ENCODE measurements at regions not wholly inside any gene's neighbourhood (a gene's known extent, or its start where the extent isn't known, plus 50 kb on each side); places are given as distances from the start of the nearest gene placed in this dataset.

DNA sequence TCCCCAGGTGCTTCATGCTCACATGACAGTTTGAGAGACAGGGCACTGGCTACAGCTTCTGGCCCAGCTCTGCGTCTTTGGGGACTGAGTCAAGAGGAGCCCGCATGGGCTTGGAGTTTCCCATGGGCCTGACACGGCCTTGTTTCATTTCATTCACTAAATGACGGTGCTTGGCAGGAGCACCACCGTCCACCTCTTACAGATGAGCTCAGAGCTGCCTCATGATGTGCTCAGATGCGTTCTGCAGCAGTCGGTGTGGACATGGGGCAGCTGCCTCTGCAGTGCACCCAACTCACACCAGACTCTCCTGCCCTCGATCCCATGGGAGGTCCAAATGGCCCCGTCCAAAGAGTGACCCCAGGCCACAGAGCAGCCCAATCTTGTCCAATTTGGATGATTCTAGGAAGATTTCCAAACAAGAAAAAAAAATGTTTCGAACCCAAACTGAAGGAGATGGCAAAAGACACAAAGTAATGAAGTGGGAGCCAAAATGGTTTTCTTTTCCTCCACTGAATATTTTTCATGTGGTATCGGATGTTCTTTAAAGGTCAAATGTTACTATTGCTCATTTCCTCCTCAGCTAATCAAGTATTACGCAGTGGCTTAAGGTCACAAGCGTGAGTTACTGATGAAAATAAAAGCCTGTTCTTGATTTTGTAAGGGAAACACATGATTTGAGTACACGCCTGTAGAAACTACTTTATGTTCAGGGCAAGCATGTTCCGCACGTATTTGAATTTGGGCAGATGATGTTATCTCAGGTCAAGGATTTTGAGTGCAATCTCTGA, 524.2 kb downstream of the CDH26 start:
- H3K27me3 ChIP-seq (ENCODE audit: insufficient read depth, low read depth, severe bottlenecking): peaks cover 93% of the 10 kb centered on the region
- H3K36me3 ChIP-seq: no peaks in the 10 kb centered on the region
- no peak overlapping the region for H3K27ac ChIP-seq
- no peaks in the 10 kb centered on the region for H3K9me3 ChIP-seq (ENCODE audit: severe bottlenecking)
- TF ChIP-seq, protein P1, sequence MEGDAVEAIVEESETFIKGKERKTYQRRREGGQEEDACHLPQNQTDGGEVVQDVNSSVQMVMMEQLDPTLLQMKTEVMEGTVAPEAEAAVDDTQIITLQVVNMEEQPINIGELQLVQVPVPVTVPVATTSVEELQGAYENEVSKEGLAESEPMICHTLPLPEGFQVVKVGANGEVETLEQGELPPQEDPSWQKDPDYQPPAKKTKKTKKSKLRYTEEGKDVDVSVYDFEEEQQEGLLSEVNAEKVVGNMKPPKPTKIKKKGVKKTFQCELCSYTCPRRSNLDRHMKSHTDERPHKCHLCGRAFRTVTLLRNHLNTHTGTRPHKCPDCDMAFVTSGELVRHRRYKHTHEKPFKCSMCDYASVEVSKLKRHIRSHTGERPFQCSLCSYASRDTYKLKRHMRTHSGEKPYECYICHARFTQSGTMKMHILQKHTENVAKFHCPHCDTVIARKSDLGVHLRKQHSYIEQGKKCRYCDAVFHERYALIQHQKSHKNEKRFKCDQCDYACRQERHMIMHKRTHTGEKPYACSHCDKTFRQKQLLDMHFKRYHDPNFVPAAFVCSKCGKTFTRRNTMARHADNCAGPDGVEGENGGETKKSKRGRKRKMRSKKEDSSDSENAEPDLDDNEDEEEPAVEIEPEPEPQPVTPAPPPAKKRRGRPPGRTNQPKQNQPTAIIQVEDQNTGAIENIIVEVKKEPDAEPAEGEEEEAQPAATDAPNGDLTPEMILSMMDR (IDR thresholded peaks at IDR 0.05; ENCODE audit: low read depth, low read length): no peak
- no peak for DNase-seq
- H3K4me3 ChIP-seq (ENCODE audit: low read depth, low read length): no peak overlapping the region

DNA sequence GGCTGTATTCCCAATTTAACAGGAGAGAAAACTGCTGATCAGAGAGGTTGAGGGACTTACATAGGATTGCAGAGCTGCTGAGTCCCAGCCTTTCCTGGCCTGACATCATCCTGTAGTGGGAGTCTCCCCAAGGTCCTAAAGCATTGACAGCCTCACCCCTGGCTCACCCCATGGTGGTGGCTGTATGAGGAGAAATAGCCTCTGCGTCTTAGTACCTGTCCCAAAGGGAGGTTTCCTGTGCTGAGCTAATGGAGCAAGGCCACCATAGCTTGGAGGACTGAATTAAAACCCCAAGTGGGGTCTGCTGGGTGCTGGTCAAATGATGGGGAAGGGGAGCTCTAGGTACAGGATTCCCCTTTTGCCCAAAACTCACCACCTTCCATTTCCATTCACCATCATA, 525.1 kb downstream of the CDH26 start:
- DNase-seq: no peak
- Histone ChIP-seq H3K4me3 (ENCODE audit: low read depth, low read length) (no peak overlapping the region), H3K27me3 (ENCODE audit: insufficient read depth, low read depth, severe bottlenecking) (peaks cover 94% of the 10 kb centered on the region), H3K9me3 (ENCODE audit: severe bottlenecking) (no peaks in the 10 kb centered on the region), H3K36me3 (no peaks in the 10 kb centered on the region), H3K27ac (no peak overlapping the region)
- TF ChIP-seq, protein P1 (IDR thresholded peaks at IDR 0.05; ENCODE audit: low read depth, low read length): no peak

DNA sequence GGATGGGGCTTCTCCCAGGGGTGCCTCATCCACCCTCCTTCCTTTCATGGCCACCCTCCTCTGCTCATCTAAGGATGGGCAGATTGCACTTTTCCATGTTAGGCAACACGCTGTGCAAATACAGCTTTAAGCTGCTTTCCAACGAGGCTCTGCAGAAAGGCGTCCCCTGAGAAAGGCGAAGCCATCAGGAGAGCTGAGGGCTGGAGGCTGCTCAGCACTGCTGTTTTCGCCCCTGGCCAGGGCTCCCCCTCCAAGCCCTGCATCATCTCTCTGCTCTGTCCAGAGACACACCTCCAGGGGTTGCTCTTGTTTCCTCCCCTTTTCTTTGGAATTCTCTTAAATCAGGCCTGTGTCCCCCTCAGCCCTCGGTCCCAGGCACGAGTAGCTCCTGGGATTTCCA, 526.1 kb downstream of the CDH26 start:
- Histone ChIP-seq H3K4me3 (ENCODE audit: low read depth, low read length) (no peak overlapping the region), H3K27ac (no peak overlapping the region), H3K27me3 (ENCODE audit: insufficient read depth, low read depth, severe bottlenecking) (peaks cover 93% of the 10 kb centered on the region), H3K9me3 (ENCODE audit: severe bottlenecking) (no peaks in the 10 kb centered on the region), H3K36me3 (no peaks in the 10 kb centered on the region)
- TF ChIP-seq, protein P1 (IDR thresholded peaks at IDR 0.05; ENCODE audit: low read depth, low read length): no peak
- DNase-seq: no peak

DNA sequence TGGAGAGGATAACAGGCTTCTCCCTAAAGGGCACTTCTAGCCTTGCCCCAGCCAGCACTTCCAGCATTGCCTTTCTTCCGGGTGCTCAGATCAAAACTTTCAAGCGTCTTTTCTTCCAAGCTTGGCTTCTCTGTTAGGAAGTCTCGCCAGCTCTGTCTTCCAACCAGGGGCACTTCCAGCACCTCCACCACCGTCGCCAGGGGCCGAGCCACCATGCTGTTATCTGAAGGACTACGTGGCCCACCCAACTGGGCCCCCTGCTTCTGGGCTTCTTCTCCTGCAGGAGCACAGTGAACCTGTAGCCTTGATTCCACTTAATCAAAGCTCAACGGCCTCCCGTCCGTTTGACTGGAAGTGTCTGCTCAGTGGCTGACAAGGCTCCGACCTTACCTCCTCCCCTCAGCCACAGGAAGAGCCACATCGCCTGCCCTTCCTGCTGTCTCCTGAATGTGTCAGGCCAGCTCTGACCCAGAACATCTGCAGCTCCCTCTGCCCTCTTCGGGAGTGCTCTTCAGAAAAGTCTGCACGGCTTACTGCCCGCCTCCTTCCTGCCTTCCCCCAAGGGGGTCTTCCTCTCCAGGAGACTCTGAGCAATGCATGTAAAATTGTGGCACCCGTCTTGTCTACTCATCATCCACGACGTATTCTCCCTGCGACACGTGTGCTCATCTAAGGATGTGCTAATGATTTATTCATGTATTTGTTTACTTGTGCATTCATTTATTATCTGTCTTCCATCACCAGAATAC, 527.0 kb downstream of the CDH26 start:
- Histone ChIP-seq H3K27ac (no peak overlapping the region), H3K36me3 (no peaks in the 10 kb centered on the region), H3K27me3 (ENCODE audit: insufficient read depth, low read depth, severe bottlenecking) (peaks cover 95% of the 10 kb centered on the region), H3K9me3 (ENCODE audit: severe bottlenecking) (no peaks in the 10 kb centered on the region), H3K4me3 (ENCODE audit: low read depth, low read length) (no peak overlapping the region)
- TF ChIP-seq, protein P1 (IDR thresholded peaks at IDR 0.05; ENCODE audit: low read depth, low read length): no peak
- DNase-seq: no peak

DNA sequence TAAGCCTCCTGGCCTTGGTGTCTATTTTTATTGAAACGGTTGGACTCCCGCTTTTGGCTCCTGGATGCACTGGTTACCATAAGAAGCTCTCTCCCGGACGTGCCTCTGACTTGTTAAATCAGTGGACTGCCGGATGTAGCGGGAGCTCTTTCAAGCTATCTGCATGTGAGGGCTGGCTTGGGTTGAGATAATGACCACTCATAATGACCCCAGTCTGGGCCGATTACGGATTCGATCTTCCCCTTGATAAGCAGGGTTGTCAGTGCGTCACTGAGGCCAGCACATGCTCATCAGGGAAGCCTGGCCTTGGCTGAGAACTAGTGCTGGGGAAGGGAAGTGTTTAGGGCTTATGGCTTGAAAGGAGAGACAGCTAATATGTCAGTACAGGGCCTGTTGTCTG, 528.1 kb downstream of the CDH26 start:
- no peak for DNase-seq
- Histone ChIP-seq H3K27me3 (ENCODE audit: insufficient read depth, low read depth, severe bottlenecking) (peaks cover 95% of the 10 kb centered on the region), H3K36me3 (no peaks in the 10 kb centered on the region), H3K4me3 (ENCODE audit: low read depth, low read length) (no peak overlapping the region), H3K9me3 (ENCODE audit: severe bottlenecking) (no peaks in the 10 kb centered on the region), H3K27ac (no peak overlapping the region)
- TF ChIP-seq, protein P1 (IDR thresholded peaks at IDR 0.05; ENCODE audit: low read depth, low read length): no peak

All from WERI-Rb-1 (cell line).